NCI-H1092 treated with DMSO at 0.1 percent for 48 hours (cell line): ENCODE measurements at regions not wholly inside any gene's neighbourhood (a gene's known extent, or its start where the extent isn't known, plus 50 kb on each side); places are given as distances from the start of the nearest gene placed in this dataset.

Experiments used
- DNase-seq: peaks from one replicate; lab custom pipeline; 2025; lab: John Stamatoyannopoulos, UW

- DNase-seq, result no peak
Measured at GRCh38 chr7:24341691-24342413, 57.9 kb downstream of the NPY start.

- DNase-seq, result no peak
Measured at GRCh38 chr7:24343614-24344013, 59.6 kb downstream of the NPY start.

GRCh38 chr7:24346129-24346528, 62.1 kb downstream of the NPY start:
- DNase-seq, result no peak

GRCh38 chr7:24346716-24347115, 62.7 kb downstream of the NPY start:
- no peak for DNase-seq

- no peak for DNase-seq
Measured at GRCh38 chr7:24349339-24349738, 65.3 kb downstream of the NPY start.

- no peak for DNase-seq
Measured at GRCh38 chr7:24354456-24354855, 70.5 kb downstream of the NPY start.

- DNase-seq, result no peak
Measured at GRCh38 chr7:24356718-24357386, 72.9 kb downstream of the NPY start.

GRCh38 chr7:24361001-24361400, 77.0 kb downstream of the NPY start:
- DNase-seq, result no peak

- no peak for DNase-seq
Measured at GRCh38 chr7:24365606-24366005, 81.6 kb downstream of the NPY start.

GRCh38 chr7:24366876-24367275, 82.9 kb downstream of the NPY start:
- DNase-seq, result no peak

GRCh38 chr7:24368161-24368560, 84.2 kb downstream of the NPY start:
- no peak for DNase-seq

- no peak for DNase-seq
Measured at GRCh38 chr7:24370541-24370940, 86.6 kb downstream of the NPY start.

GRCh38 chr7:24372961-24373955, 89.3 kb downstream of the NPY start:
- no peak for DNase-seq

- no peak for DNase-seq
Measured at GRCh38 chr7:24378871-24379616, 95.1 kb downstream of the NPY start.

GRCh38 chr7:24381894-24382505, 98.0 kb downstream of the NPY start:
- DNase-seq, result peak; percentile 21

GRCh38 chr7:24383055-24383454, 99.1 kb downstream of the NPY start:
- no peak for DNase-seq

GRCh38 chr7:24384362-24385030, 100.5 kb downstream of the NPY start:
- DNase-seq, result no peak

GRCh38 chr7:24388212-24388611, 104.2 kb downstream of the NPY start:
- DNase-seq, result no peak

- DNase-seq, result no peak
Measured at GRCh38 chr7:24390376-24391157, 106.6 kb downstream of the NPY start.

GRCh38 chr7:24392774-24393173, 108.8 kb downstream of the NPY start:
- no peak for DNase-seq
